SK-N-SH (cell line): ENCODE measurements at regions not wholly inside any gene's neighbourhood (a gene's known extent, or its start where the extent isn't known, plus 50 kb on each side); places are given as distances from the start of the nearest gene placed in this dataset.

Experiments used
- CTCF ChIA-PET: fragments of 300-600, 350-600 bp; formaldehyde crosslinking; extraction: SDS; loops from one replicate; lab custom pipeline; 2021; lab: Yijun Ruan, JAX
- POLR2A ChIA-PET: fragments of 350-600 bp; sonication (Branson Sonifier 250); formaldehyde crosslinking; extraction: SDS; loops from one replicate; lab custom pipeline; 2020; ENCODE audit warnings: antibody characterized with exemption, inconsistent platforms; lab: Yijun Ruan, JAX
- DNase-seq: peaks from one replicate; pipeline ENCODE4 v3.0.0; 2012
- H2AFZ ChIP-seq: fragments of 200-600 bp; sonication (generic); 2 replicates; pipeline ENCODE4 v1.8.1; 2016; ENCODE audit warnings: antibody characterized with exemption, mild to moderate bottlenecking, low read depth
- H3F3A ChIP-seq: fragments of 200-600 bp; sonication (generic); replicated peaks from 2 replicates; pipeline ENCODE3; 2016; ENCODE audit warnings: antibody characterized with exemption, mild to moderate bottlenecking; ENCODE audit not compliant: insufficient read depth
- H3K27ac ChIP-seq, 2 experiments: fragments of 200-500 bp in 1 of 2; fragments of 200-600 bp in 1 of 2; sonication (Bioruptor generic) in 1 of 2; sonication (generic), shearing (Covaris generic) in 1 of 2; 2 replicates each; pipeline versions ENCODE4 v1.5.1 to v1.6.1; 2014 to 2016; ENCODE audit warnings: low read depth in 2 of 2, inconsistent platforms in 1 of 2, low read length in 1 of 2, mild to moderate bottlenecking in 1 of 2, mixed read lengths in 1 of 2
- H3K27me3 ChIP-seq: fragments of 200-600 bp; sonication (generic), shearing (Covaris generic); 2 replicates; pipeline ENCODE4 v1.6.1; 2016; ENCODE audit warnings: mixed run types; ENCODE audit not compliant: insufficient read depth
- H3K36me3 ChIP-seq, 2 experiments: fragments of 200-500 bp in 1 of 2; fragments of 200-600 bp in 1 of 2; sonication (Bioruptor generic) in 1 of 2; sonication (generic) in 1 of 2; replicated peaks in 1 of 2; 2 replicates each; pipeline versions ENCODE3 to v1.5.1; 2014 to 2016; ENCODE audit warnings: low read length in 1 of 2, mild to moderate bottlenecking in 1 of 2; ENCODE audit not compliant: insufficient read depth in 2 of 2, control insufficient read depth in 1 of 2
- H3K4me1 ChIP-seq, 2 experiments: fragments of 200-500 bp in 1 of 2; fragments of 200-600 bp in 1 of 2; sonication (Bioruptor generic) in 1 of 2; sonication (generic), shearing (Covaris generic) in 1 of 2; 2 replicates each; pipeline versions ENCODE4 v1.5.1 to v1.6.1; 2014 to 2016; ENCODE audit warnings: low read depth in 1 of 2, low read length in 1 of 2, mixed run types in 1 of 2; ENCODE audit not compliant: insufficient read depth in 2 of 2, control insufficient read depth in 1 of 2
- H3K4me2 ChIP-seq: fragments of 200-600 bp; sonication (generic), shearing (Covaris generic); 2 replicates; pipeline ENCODE4 v1.6.1; 2017; ENCODE audit warnings: mixed run types
- H3K4me3 ChIP-seq, 2 experiments: fragments of 200-500 bp in 1 of 2; fragments of 200-600 bp in 1 of 2; sonication (Bioruptor generic) in 1 of 2; sonication (generic), shearing (Covaris generic) in 1 of 2; 2 replicates each; pipeline versions ENCODE4 v1.5.1 to v1.8.1; 2014 to 2016; ENCODE audit warnings: low read depth in 2 of 2, inconsistent platforms in 1 of 2, low read length in 1 of 2, mild to moderate bottlenecking in 1 of 2, mixed read lengths in 1 of 2, moderate library complexity in 1 of 2
- H3K79me2 ChIP-seq: fragments of 200-600 bp; sonication (generic); 2 replicates; pipeline ENCODE4 v1.8.1; 2017; ENCODE audit warnings: mild to moderate bottlenecking; ENCODE audit not compliant: insufficient read depth
- H3K9ac ChIP-seq: fragments of 200-600 bp; sonication (generic); 2 replicates; pipeline ENCODE4 v1.6.1; 2017; ENCODE audit warnings: mixed run types
- H3K9me2 ChIP-seq: fragments of 200-600 bp; sonication (generic); 2 replicates; pipeline ENCODE4 v1.6.1; 2017; ENCODE audit warnings: mixed run types
- H3K9me3 ChIP-seq: fragments of 200-600 bp; sonication (generic); 2 replicates; pipeline ENCODE4 v1.6.1; 2017; ENCODE audit warnings: mixed run types, mild to moderate bottlenecking, moderate library complexity
- H4K20me1 ChIP-seq: fragments of 200-600 bp; sonication (generic); 2 replicates; pipeline ENCODE4 v1.6.1; 2017; ENCODE audit warnings: mild to moderate bottlenecking, mixed run types; ENCODE audit not compliant: insufficient read depth
- CHD2 ChIP-seq: fragments of 150-350 bp; IDR thresholded peaks from 2 replicates; pipeline ENCODE4 v1.6.1; 2018; ENCODE audit warnings: low read length; ENCODE audit not compliant: partially characterized antibody
- EP300 ChIP-seq, 2 experiments: IDR thresholded peaks; 2 replicates each; pipeline versions ENCODE4 v1.4.0 to v1.6.1; 2012; ENCODE audit warnings: borderline replicate concordance in 1 of 2, low read depth in 1 of 2, low read length in 1 of 2
- FOSL2 ChIP-seq: IDR thresholded peaks from 2 replicates; pipeline ENCODE4 v1.4.0; 2012; ENCODE audit warnings: low read depth, mild to moderate bottlenecking, moderate library complexity, borderline replicate concordance
- FOXJ3 ChIP-seq: sonication (generic); formaldehyde crosslinking; IDR thresholded peaks from 2 replicates; pipeline ENCODE4 v1.5.1; 2020; ENCODE audit warnings: mild to moderate bottlenecking, missing genetic modification reagents
- FOXM1 ChIP-seq: IDR thresholded peaks from 2 replicates; pipeline ENCODE4 v1.4.0; 2012; ENCODE audit warnings: low read depth, mild to moderate bottlenecking
- JUND ChIP-seq: IDR thresholded peaks from 2 replicates; pipeline ENCODE4 v1.4.0; 2012
- MEF2A ChIP-seq: IDR thresholded peaks from 2 replicates; pipeline ENCODE4 v1.4.0; 2012; ENCODE audit warnings: low read depth, borderline replicate concordance
- POLR2AphosphoS5 ChIP-seq: IDR thresholded peaks from 2 replicates; pipeline ENCODE4 v1.6.1; 2012; ENCODE audit warnings: low read depth, low read length
- RCOR1 ChIP-seq: fragments of 150-350 bp; IDR thresholded peaks from 2 replicates; pipeline ENCODE4 v1.6.1; 2017; ENCODE audit warnings: antibody characterized with exemption, low read length
- RFX5 ChIP-seq: IDR thresholded peaks from 2 replicates; pipeline ENCODE4 v1.6.1; 2012; ENCODE audit warnings: mild to moderate bottlenecking, improper control_type of control experiment, low read length
- RXRA ChIP-seq: IDR thresholded peaks from 2 replicates; pipeline ENCODE4 v1.4.0; 2012; ENCODE audit warnings: low read depth, mild to moderate bottlenecking, borderline replicate concordance
- TAF1 ChIP-seq: IDR thresholded peaks from 2 replicates; pipeline ENCODE4 v1.6.1; 2012; ENCODE audit warnings: low read depth, mild to moderate bottlenecking, low read length, moderate library complexity, borderline replicate concordance
- TCF12 ChIP-seq: IDR thresholded peaks from 2 replicates; pipeline ENCODE4 v1.4.0; 2012
- YY1 ChIP-seq: IDR thresholded peaks from 2 replicates; pipeline ENCODE4 v1.4.0; 2012; ENCODE audit warnings: low read depth, mild to moderate bottlenecking
- WGBS: methylation state at CpG from one replicate; pipeline ENCODE4 v1.1.6; 2017; ENCODE audit warnings: low lambda C conversion rate; 5-methylcytosine and 5-hydroxymethylcytosine counted together
- TF ChIP-seq, protein P1 (sequence below): IDR thresholded peaks from 2 replicates; pipeline ENCODE4 v1.4.0; 2012; ENCODE audit warnings: low read depth, borderline replicate concordance
- TF ChIP-seq, protein P2 (sequence below): IDR thresholded peaks from 2 replicates; pipeline ENCODE4 v1.4.0; 2012; ENCODE audit warnings: low read depth, borderline replicate concordance
- TF ChIP-seq, protein P3 (sequence below): IDR thresholded peaks from 2 replicates; pipeline ENCODE4 v1.6.1; 2012; ENCODE audit warnings: mild to moderate bottlenecking, low read depth, low read length, moderate library complexity
- TF ChIP-seq, protein P4 (sequence below): IDR thresholded peaks from 2 replicates; pipeline ENCODE4 v1.4.0; 2012; ENCODE audit warnings: low read depth
- TF ChIP-seq, protein P5 (sequence below): fragments of 150-350 bp; IDR thresholded peaks from 2 replicates; pipeline ENCODE4 v1.6.1; 2017; ENCODE audit warnings: antibody characterized with exemption, low read length, low read depth, borderline replicate concordance
- TF ChIP-seq, protein P6 (sequence below): fragments of 150-350 bp; IDR thresholded peaks from 2 replicates; pipeline ENCODE4 v1.6.1; 2016; ENCODE audit warnings: mild to moderate bottlenecking, low read depth, low read length

DNA sequence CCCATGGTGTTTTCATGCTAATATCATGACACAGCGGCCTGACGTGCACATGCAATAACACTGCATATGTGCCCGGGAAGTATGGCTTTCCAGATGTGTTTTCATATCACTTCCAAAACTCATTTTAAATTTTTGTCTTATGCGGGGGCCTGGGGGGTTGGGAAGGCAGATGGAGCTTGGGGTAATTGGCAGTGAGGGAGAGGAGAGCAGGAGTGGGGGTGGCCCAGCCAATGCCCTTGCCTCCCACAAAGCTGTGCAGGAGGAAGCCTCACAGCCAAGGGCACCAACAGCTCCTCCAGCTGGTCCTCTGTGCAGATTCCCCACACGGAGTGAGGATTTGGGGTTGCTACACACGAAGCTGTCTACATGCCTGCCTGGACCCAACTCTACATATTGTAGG is 805.2 kb downstream of the GALR1 start:
- Histone ChIP-seq H4K20me1 (no peaks in the 10 kb centered on the region), H3K79me2 (no peaks in the 10 kb centered on the region), H3K4me2 (no peak overlapping the region), H3K9me2 (no peaks in the 10 kb centered on the region), H3K9ac (no peak overlapping the region), H3K27me3 (no peaks in the 10 kb centered on the region), H3K36me3 (no peaks in the 10 kb centered on the region), H3K9me3 (no peaks in the 10 kb centered on the region), H3F3A (no peaks in the 10 kb centered on the region), H3K4me1 (no peaks in the 10 kb centered on the region), H3K27ac (no peak overlapping the region), H2AFZ (no peak overlapping the region), H3K4me3 (no peak overlapping the region)
- TF ChIP-seq POLR2AphosphoS5 (no peak), RCOR1 (no peak)
- POLR2A ChIA-PET: no interaction called here
- 0% methylated on average over 4 of the region's 6 CpGs for WGBS
- DNase-seq: no peak
- CTCF ChIA-PET: no interaction called here

DNA sequence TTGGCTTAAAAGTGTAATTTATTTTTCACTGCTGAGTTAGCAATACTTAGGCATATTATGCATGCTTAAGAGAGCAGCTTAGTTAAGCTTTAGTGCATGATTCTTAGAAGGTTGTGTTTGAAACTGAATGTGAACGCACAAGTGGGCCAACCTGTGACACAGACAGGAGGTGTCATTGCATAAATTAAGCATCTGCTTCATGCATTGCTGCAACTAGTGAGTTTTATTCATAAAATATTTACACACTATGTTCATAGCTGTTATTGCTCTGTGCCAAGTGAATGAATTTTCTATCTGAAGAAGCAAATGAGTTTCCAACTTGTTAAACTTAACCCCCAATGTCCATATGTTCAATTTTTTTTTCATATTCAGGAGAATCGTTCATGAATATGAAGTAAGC is 806.4 kb downstream of the GALR1 start:
- Histone ChIP-seq H3K9me3 (no peaks in the 10 kb centered on the region), H3K27ac (no peak overlapping the region), H3K27me3 (no peaks in the 10 kb centered on the region), H3K9ac (no peak overlapping the region), H3K4me1 (no peaks in the 10 kb centered on the region), H3K4me2 (no peak overlapping the region), H3K4me3 (no peak overlapping the region), H3K9me2 (no peaks in the 10 kb centered on the region), H3K36me3 (no peaks in the 10 kb centered on the region), H4K20me1 (no peaks in the 10 kb centered on the region), H3F3A (no peaks in the 10 kb centered on the region), H3K79me2 (no peaks in the 10 kb centered on the region), H2AFZ (no peak overlapping the region)
- POLR2A ChIA-PET: no interaction called here
- DNase-seq: no peak
- CTCF ChIA-PET: no interaction called here
- WGBS: 0% methylated on average over 2 of the region's 2 CpGs
- no peak for TF ChIP-seq FOSL2
- TF ChIP-seq FOXJ3 (CRISPR knock-in tag): no peak
- TF ChIP-seq, protein P1, sequence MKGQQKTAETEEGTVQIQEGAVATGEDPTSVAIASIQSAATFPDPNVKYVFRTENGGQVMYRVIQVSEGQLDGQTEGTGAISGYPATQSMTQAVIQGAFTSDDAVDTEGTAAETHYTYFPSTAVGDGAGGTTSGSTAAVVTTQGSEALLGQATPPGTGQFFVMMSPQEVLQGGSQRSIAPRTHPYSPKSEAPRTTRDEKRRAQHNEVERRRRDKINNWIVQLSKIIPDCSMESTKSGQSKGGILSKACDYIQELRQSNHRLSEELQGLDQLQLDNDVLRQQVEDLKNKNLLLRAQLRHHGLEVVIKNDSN: no peak
- TF ChIP-seq TCF12: no peak
- no peak for TF ChIP-seq RFX5
- no peak for TF ChIP-seq RXRA
- TF ChIP-seq, protein P2, sequence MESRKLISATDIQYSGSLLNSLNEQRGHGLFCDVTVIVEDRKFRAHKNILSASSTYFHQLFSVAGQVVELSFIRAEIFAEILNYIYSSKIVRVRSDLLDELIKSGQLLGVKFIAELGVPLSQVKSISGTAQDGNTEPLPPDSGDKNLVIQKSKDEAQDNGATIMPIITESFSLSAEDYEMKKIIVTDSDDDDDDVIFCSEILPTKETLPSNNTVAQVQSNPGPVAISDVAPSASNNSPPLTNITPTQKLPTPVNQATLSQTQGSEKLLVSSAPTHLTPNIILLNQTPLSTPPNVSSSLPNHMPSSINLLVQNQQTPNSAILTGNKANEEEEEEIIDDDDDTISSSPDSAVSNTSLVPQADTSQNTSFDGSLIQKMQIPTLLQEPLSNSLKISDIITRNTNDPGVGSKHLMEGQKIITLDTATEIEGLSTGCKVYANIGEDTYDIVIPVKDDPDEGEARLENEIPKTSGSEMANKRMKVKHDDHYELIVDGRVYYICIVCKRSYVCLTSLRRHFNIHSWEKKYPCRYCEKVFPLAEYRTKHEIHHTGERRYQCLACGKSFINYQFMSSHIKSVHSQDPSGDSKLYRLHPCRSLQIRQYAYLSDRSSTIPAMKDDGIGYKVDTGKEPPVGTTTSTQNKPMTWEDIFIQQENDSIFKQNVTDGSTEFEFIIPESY: no peak
- TF ChIP-seq, protein P3, sequence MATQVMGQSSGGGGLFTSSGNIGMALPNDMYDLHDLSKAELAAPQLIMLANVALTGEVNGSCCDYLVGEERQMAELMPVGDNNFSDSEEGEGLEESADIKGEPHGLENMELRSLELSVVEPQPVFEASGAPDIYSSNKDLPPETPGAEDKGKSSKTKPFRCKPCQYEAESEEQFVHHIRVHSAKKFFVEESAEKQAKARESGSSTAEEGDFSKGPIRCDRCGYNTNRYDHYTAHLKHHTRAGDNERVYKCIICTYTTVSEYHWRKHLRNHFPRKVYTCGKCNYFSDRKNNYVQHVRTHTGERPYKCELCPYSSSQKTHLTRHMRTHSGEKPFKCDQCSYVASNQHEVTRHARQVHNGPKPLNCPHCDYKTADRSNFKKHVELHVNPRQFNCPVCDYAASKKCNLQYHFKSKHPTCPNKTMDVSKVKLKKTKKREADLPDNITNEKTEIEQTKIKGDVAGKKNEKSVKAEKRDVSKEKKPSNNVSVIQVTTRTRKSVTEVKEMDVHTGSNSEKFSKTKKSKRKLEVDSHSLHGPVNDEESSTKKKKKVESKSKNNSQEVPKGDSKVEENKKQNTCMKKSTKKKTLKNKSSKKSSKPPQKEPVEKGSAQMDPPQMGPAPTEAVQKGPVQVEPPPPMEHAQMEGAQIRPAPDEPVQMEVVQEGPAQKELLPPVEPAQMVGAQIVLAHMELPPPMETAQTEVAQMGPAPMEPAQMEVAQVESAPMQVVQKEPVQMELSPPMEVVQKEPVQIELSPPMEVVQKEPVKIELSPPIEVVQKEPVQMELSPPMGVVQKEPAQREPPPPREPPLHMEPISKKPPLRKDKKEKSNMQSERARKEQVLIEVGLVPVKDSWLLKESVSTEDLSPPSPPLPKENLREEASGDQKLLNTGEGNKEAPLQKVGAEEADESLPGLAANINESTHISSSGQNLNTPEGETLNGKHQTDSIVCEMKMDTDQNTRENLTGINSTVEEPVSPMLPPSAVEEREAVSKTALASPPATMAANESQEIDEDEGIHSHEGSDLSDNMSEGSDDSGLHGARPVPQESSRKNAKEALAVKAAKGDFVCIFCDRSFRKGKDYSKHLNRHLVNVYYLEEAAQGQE: no peak
- no peak for TF ChIP-seq YY1
- no peak for TF ChIP-seq JUND
- no peak for TF ChIP-seq EP300 (IDR thresholded peaks at IDR 0.05; ENCODE audit: borderline replicate concordance in 1 of 2, low read depth in 1 of 2, low read length in 1 of 2)
- TF ChIP-seq, protein P4, sequence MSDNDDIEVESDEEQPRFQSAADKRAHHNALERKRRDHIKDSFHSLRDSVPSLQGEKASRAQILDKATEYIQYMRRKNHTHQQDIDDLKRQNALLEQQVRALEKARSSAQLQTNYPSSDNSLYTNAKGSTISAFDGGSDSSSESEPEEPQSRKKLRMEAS: no peak
- no peak for TF ChIP-seq TAF1
- no peak for TF ChIP-seq FOXM1
- TF ChIP-seq, protein P5, sequence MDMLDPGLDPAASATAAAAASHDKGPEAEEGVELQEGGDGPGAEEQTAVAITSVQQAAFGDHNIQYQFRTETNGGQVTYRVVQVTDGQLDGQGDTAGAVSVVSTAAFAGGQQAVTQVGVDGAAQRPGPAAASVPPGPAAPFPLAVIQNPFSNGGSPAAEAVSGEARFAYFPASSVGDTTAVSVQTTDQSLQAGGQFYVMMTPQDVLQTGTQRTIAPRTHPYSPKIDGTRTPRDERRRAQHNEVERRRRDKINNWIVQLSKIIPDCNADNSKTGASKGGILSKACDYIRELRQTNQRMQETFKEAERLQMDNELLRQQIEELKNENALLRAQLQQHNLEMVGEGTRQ: no peak
- TF ChIP-seq, protein P6, sequence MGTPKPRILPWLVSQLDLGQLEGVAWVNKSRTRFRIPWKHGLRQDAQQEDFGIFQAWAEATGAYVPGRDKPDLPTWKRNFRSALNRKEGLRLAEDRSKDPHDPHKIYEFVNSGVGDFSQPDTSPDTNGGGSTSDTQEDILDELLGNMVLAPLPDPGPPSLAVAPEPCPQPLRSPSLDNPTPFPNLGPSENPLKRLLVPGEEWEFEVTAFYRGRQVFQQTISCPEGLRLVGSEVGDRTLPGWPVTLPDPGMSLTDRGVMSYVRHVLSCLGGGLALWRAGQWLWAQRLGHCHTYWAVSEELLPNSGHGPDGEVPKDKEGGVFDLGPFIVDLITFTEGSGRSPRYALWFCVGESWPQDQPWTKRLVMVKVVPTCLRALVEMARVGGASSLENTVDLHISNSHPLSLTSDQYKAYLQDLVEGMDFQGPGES: no peak
- TF ChIP-seq CHD2: no peak
- TF ChIP-seq POLR2AphosphoS5: no peak
- TF ChIP-seq MEF2A: no peak
